ENCODE measurements at regions not wholly inside any gene's neighbourhood (a gene's known extent, or its start where the extent isn't known, plus 50 kb on each side); places are given as distances from the start of the nearest gene placed in this dataset.

- TF ChIP-seq CTCF (IDR thresholded peaks at IDR 0.05) (no peak), POLR2AphosphoS5 (IDR thresholded peaks at IDR 0.05; ENCODE audit: low read depth, low read length) (no peak), REST (IDR thresholded peaks at IDR 0.05; ENCODE audit: insufficient read depth in 1 of 2, low read depth in 2 of 2, low read length in 1 of 2) (no peak), TCF7L2 (IDR thresholded peaks at IDR 0.05; ENCODE audit: low read depth, low read length) (no peak)
These were observed 270.7 kb upstream of the PAPPA start for GRCh38 chr9:115882911-115883310.
